ENCODE measurements at regions not wholly inside any gene's neighbourhood (a gene's known extent, or its start where the extent isn't known, plus 50 kb on each side); places are given as distances from the start of the nearest gene placed in this dataset.
A peak's percentile ranks its signal among the peaks of the same experiment; 100 is the strongest.

GRCh38 chr6:75546381-75546780, 52.8 kb upstream of the FILIP1 start:
- DNase-seq = peak; percentile 22

DNA sequence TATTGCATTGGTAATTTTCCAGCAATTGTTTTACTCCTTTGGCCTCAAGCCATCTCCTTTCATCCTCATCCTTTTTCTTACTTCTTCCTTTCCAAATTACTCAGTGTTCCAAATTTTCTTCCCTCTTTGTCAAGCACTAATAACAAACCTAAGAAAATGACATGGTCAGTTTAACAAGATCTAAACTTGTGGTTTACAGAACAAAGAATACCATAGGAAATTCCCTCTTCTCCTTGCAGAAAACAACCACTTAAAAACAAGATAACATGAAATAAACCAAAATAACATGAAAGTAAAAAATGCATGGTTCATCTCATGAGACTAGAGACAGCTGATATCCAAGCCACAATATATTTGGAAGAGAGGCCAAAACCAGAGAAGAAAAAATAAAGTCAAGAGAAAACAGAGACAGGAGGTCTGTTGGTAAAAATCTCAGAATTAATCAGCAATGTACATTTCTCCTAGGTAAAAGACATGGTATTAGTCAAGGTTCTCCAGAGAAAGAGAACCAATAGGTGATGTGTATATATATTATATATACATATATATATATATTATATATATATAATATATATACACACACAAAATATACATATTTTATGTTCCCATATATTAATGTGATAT, 51.0 kb upstream of the SENP6 start:
- DNase-seq = no peak

- no peak for DNase-seq
These were observed 50.2 kb upstream of the SENP6 start for GRCh38 chr6:75551367-75551952.
